ENCODE measurements at regions not wholly inside any gene's neighbourhood (a gene's known extent, or its start where the extent isn't known, plus 50 kb on each side); places are given as distances from the start of the nearest gene placed in this dataset.
"Not testable (repeated sequence)": the region's sequence is repeated elsewhere in the genome, so short reads cannot be mapped to it uniquely, and the experiment has no call there.

GRCh38 chrX:121195719-121196118 is 148.3 kb downstream of the GLUD2 start:
- no peak for DNase-seq (ENCODE audit: low read depth, low spot score)
- no peak overlapping the region for H3K4me2 ChIP-seq (ENCODE audit: control insufficient read depth, extremely low read depth, insufficient read depth, low read depth, low read length)
- H3K9me1 ChIP-seq (ENCODE audit: control insufficient read depth, extremely low read depth, insufficient read depth, low read length): no peaks in the 10 kb centered on the region
- no peaks in the 10 kb centered on the region for H4K20me1 ChIP-seq (ENCODE audit: control insufficient read depth, extremely low read depth, insufficient read depth, low read length)
- no peaks in the 10 kb centered on the region for H3K27me3 ChIP-seq (ENCODE audit: control insufficient read depth, extremely low read depth, insufficient read depth, low read length)
- H2AFZ ChIP-seq (ENCODE audit: control insufficient read depth, low read length): no peak overlapping the region
- TF ChIP-seq CTCF (optimal IDR thresholded peaks at IDR 0.05 in 1 of 3, IDR thresholded peaks at IDR 0.05 in 1 of 3, conservative IDR thresholded peaks at IDR 0.05 in 1 of 3; ENCODE audit: extremely low read depth in 1 of 3, insufficient read depth in 2 of 3, low read length in 3 of 3): no peak
- TF ChIP-seq EZH2 (IDR thresholded peaks at IDR 0.05; ENCODE audit: low read length): no peak
- H3K9ac ChIP-seq (ENCODE audit: control insufficient read depth, extremely low read depth, insufficient read depth, low read length): no peak overlapping the region
- no peak overlapping the region for H3K27ac ChIP-seq (ENCODE audit: control insufficient read depth, insufficient read depth, low read length)
- H3K4me3 ChIP-seq (ENCODE audit: control insufficient read depth in 2 of 3, extremely low read depth in 1 of 3, insufficient read depth in 2 of 3, low read depth in 1 of 3, low read length in 3 of 3): no peak overlapping the region
- no peaks in the 10 kb centered on the region for H3K36me3 ChIP-seq (ENCODE audit: control insufficient read depth in 2 of 2, extremely low read depth in 1 of 2, insufficient read depth in 2 of 2, low read length in 2 of 2)
- H3K9me3 ChIP-seq (ENCODE audit: control insufficient read depth, low read depth, low read length): no peaks in the 10 kb centered on the region
- no peaks in the 10 kb centered on the region for H3K4me1 ChIP-seq (ENCODE audit: control insufficient read depth, extremely low read depth, insufficient read depth, low read length)
- dilution Hi-C loops (cut with MboI; ENCODE audit: extremely low pct_ligation_motif_present, low sequenced_read_pairs): no loop called here
- FAIRE-seq: no peak
- no peaks in the 10 kb centered on the region for H3K79me2 ChIP-seq (ENCODE audit: control insufficient read depth, insufficient read depth, low read length)

- H3K9ac ChIP-seq (ENCODE audit: control insufficient read depth, extremely low read depth, insufficient read depth, low read length); H2AFZ ChIP-seq (ENCODE audit: control insufficient read depth, low read length); H3K36me3 ChIP-seq (ENCODE audit: control insufficient read depth in 2 of 2, extremely low read depth in 1 of 2, insufficient read depth in 2 of 2, low read length in 2 of 2); H3K27me3 ChIP-seq (ENCODE audit: control insufficient read depth, extremely low read depth, insufficient read depth, low read length); H3K27ac ChIP-seq (ENCODE audit: control insufficient read depth, insufficient read depth, low read length); DNase-seq (ENCODE audit: low read depth, low spot score); H3K4me3 ChIP-seq (ENCODE audit: control insufficient read depth in 2 of 3, extremely low read depth in 1 of 3, insufficient read depth in 2 of 3, low read depth in 1 of 3, low read length in 3 of 3); H4K20me1 ChIP-seq (ENCODE audit: control insufficient read depth, extremely low read depth, insufficient read depth, low read length); dilution Hi-C loops (cut with MboI; ENCODE audit: extremely low pct_ligation_motif_present, low sequenced_read_pairs); H3K9me1 ChIP-seq (ENCODE audit: control insufficient read depth, extremely low read depth, insufficient read depth, low read length); H3K9me3 ChIP-seq (ENCODE audit: control insufficient read depth, low read depth, low read length); FAIRE-seq; H3K4me2 ChIP-seq (ENCODE audit: control insufficient read depth, extremely low read depth, insufficient read depth, low read depth, low read length); H3K79me2 ChIP-seq (ENCODE audit: control insufficient read depth, insufficient read depth, low read length); H3K4me1 ChIP-seq (ENCODE audit: control insufficient read depth, extremely low read depth, insufficient read depth, low read length): not testable (repeated sequence)
Observed at GRCh38 chrX:121196872-121197444, 149.5 kb downstream of the GLUD2 start.

GRCh38 chrX:121208563-121208962 is 161.2 kb downstream of the GLUD2 start:
- Histone ChIP-seq H2AFZ (ENCODE audit: control insufficient read depth, low read length) (no peak overlapping the region), H3K79me2 (ENCODE audit: control insufficient read depth, insufficient read depth, low read length) (no peaks in the 10 kb centered on the region), H3K27me3 (ENCODE audit: control insufficient read depth, extremely low read depth, insufficient read depth, low read length) (no peaks in the 10 kb centered on the region), H4K20me1 (ENCODE audit: control insufficient read depth, extremely low read depth, insufficient read depth, low read length) (no peaks in the 10 kb centered on the region), H3K9me3 (ENCODE audit: control insufficient read depth, low read depth, low read length) (no peaks in the 10 kb centered on the region), H3K4me2 (ENCODE audit: control insufficient read depth, extremely low read depth, insufficient read depth, low read depth, low read length) (no peak overlapping the region), H3K4me1 (ENCODE audit: control insufficient read depth, extremely low read depth, insufficient read depth, low read length) (no peaks in the 10 kb centered on the region), H3K9me1 (ENCODE audit: control insufficient read depth, extremely low read depth, insufficient read depth, low read length) (no peaks in the 10 kb centered on the region), H3K36me3 (ENCODE audit: control insufficient read depth in 2 of 2, extremely low read depth in 1 of 2, insufficient read depth in 2 of 2, low read length in 2 of 2) (no peaks in the 10 kb centered on the region), H3K27ac (ENCODE audit: control insufficient read depth, insufficient read depth, low read length) (no peak overlapping the region), H3K4me3 (ENCODE audit: control insufficient read depth in 2 of 3, extremely low read depth in 1 of 3, insufficient read depth in 2 of 3, low read depth in 1 of 3, low read length in 3 of 3) (no peak overlapping the region), H3K9ac (ENCODE audit: control insufficient read depth, extremely low read depth, insufficient read depth, low read length) (no peak overlapping the region)
- TF ChIP-seq EZH2 (IDR thresholded peaks at IDR 0.05; ENCODE audit: low read length) (no peak), CTCF (optimal IDR thresholded peaks at IDR 0.05 in 1 of 3, IDR thresholded peaks at IDR 0.05 in 1 of 3, conservative IDR thresholded peaks at IDR 0.05 in 1 of 3; ENCODE audit: extremely low read depth in 1 of 3, insufficient read depth in 2 of 3, low read length in 3 of 3) (no peak)
- dilution Hi-C loops (cut with MboI; ENCODE audit: extremely low pct_ligation_motif_present, low sequenced_read_pairs): no loop called here
- DNase-seq (ENCODE audit: low read depth, low spot score): no peak
- FAIRE-seq: no peak

Measured in keratinocyte (primary cell).